Ascending aorta (tissue), 2 donors: ENCODE measurements at regions not wholly inside any gene's neighbourhood (a gene's known extent, or its start where the extent isn't known, plus 50 kb on each side); places are given as distances from the start of the nearest gene placed in this dataset.

Experiments used
- DNase-seq, 2 donors: peaks; one replicate each; pipeline ENCODE4 v3.0.0-alpha.2; 2019; ENCODE audit warnings: low spot score in 2 of 2
- H3K27ac ChIP-seq, 2 donors: fragments of 200-600 bp; sonication (generic); one replicate each; pipeline ENCODE4 v1.5.1; 2016 to 2017; ENCODE audit warnings: mild to moderate bottlenecking in 1 of 2
- H3K27me3 ChIP-seq: fragments of 200-600 bp; sonication (generic); one replicate; pipeline ENCODE4 v1.5.1; 2017
- H3K36me3 ChIP-seq, 2 donors: fragments of 200-600 bp; sonication (generic); one replicate each; pipeline ENCODE4 v1.5.1; 2016
- H3K4me1 ChIP-seq, 2 donors: fragments of 200-600 bp; sonication (generic); one replicate each; pipeline ENCODE4 v1.5.1; 2016 to 2017; ENCODE audit warnings: mild to moderate bottlenecking in 1 of 2
- H3K4me3 ChIP-seq, 2 donors: fragments of 200-600 bp; sonication (generic); one replicate each; pipeline ENCODE4 v1.5.1; 2016 to 2017; ENCODE audit warnings: mild to moderate bottlenecking in 1 of 2
- H3K9me3 ChIP-seq, 2 donors: fragments of 200-600 bp; sonication (generic); one replicate each; pipeline ENCODE4 v1.5.1; 2016
- CTCF ChIP-seq, 3 experiments: fragments of 200-600 bp in 2 of 3; fragments of 450-650 bp in 1 of 3; sonication (generic) in 2 of 3; IDR thresholded peaks; one replicate each; pipeline ENCODE4 v1.5.1; 2016 to 2019; ENCODE audit warnings: antibody characterized with exemption in 3 of 3, mild to moderate bottlenecking in 1 of 3, moderate library complexity in 1 of 3
- intact Hi-C: fragments of 100-400 bp; cut with DNase I; formaldehyde crosslinking; loops from one replicate; pipeline ENCODE4 v1.15.1; 2023

- no peak for DNase-seq
- Histone ChIP-seq H3K9me3 (no peaks in the 10 kb centered on the region), H3K36me3 (no peaks in the 10 kb centered on the region), H3K27ac (peak overlapping the region; percentile 14 to 56), H3K4me1 (peaks cover 0 to 3% of the 10 kb centered on the region in 2 donors), H3K27me3 (no peaks in the 10 kb centered on the region), H3K4me3 (no peak overlapping the region)
- intact Hi-C loops = no loop called here
- TF ChIP-seq CTCF (IDR thresholded peaks at IDR 0.05) = no peak
Measured at GRCh38 chr3:152096280-152096906, 172.3 kb upstream of the MBNL1 start.

- Histone ChIP-seq H3K36me3 (no peaks in the 10 kb centered on the region), H3K4me1 (peaks cover 0 to 3% of the 10 kb centered on the region in 2 donors), H3K27ac (no peak overlapping the region), H3K9me3 (no peaks in the 10 kb centered on the region), H3K27me3 (no peaks in the 10 kb centered on the region), H3K4me3 (no peak overlapping the region)
- no peak for TF ChIP-seq CTCF (IDR thresholded peaks at IDR 0.05)
- DNase-seq = no peak
- intact Hi-C loops = no loop called here
Measured at GRCh38 chr3:152097120-152097519, 171.6 kb upstream of the MBNL1 start.

GRCh38 chr3:152097770-152098169, 171.0 kb upstream of the MBNL1 start:
- H3K4me3 ChIP-seq = no peak overlapping the region
- no peaks in the 10 kb centered on the region for H3K27me3 ChIP-seq
- DNase-seq = no peak
- TF ChIP-seq CTCF (IDR thresholded peaks at IDR 0.05) = no peak
- no peaks in the 10 kb centered on the region for H3K36me3 ChIP-seq
- intact Hi-C loops = no loop called here
- H3K9me3 ChIP-seq = no peaks in the 10 kb centered on the region
- H3K27ac ChIP-seq = no peak overlapping the region
- H3K4me1 ChIP-seq = peaks cover 0 to 3% of the 10 kb centered on the region in 2 donors

- H3K4me3 ChIP-seq = no peak overlapping the region
- H3K36me3 ChIP-seq = no peaks in the 10 kb centered on the region
- intact Hi-C loops = no loop called here
Measured at GRCh38 chr3:152100491-152101132, 168.1 kb upstream of the MBNL1 start.

GRCh38 chr3:152102410-152102809, 166.3 kb upstream of the MBNL1 start:
- TF ChIP-seq CTCF (IDR thresholded peaks at IDR 0.05) = no peak
- no peaks in the 10 kb centered on the region for H3K36me3 ChIP-seq
- no peak for DNase-seq
- H3K27me3 ChIP-seq = no peaks in the 10 kb centered on the region
- no peak overlapping the region for H3K27ac ChIP-seq
- H3K9me3 ChIP-seq = no peaks in the 10 kb centered on the region
- intact Hi-C loops = no loop called here
- no peaks in the 10 kb centered on the region for H3K4me1 ChIP-seq
- no peak overlapping the region for H3K4me3 ChIP-seq

More at GRCh38 chr3:152100491-152101132, 168.1 kb upstream of the MBNL1 start:
- H3K4me1 ChIP-seq = peaks cover 0 to 2% of the 10 kb centered on the region in 2 donors
- no peaks in the 10 kb centered on the region for H3K9me3 ChIP-seq
- DNase-seq = no peak
- H3K27me3 ChIP-seq = no peaks in the 10 kb centered on the region
- H3K27ac ChIP-seq = no peak overlapping the region
- no peak for TF ChIP-seq CTCF (IDR thresholded peaks at IDR 0.05)
